Mesenchymal stem cell (in vitro differentiated cells and primary cell): ENCODE measurements at regions not wholly inside any gene's neighbourhood (a gene's known extent, or its start where the extent isn't known, plus 50 kb on each side); places are given as distances from the start of the nearest gene placed in this dataset.

Experiments used
- DNase-seq: peaks from one replicate; pipeline ENCODE4 v3.0.0-alpha.2; 2013
- H2AFZ ChIP-seq: one replicate; pipeline ENCODE4 v1.6.1; 2013; ENCODE audit warnings: low read depth, mild to moderate bottlenecking, control low read depth, inconsistent platforms, low read length, moderate library complexity
- H2AK5ac ChIP-seq: 2 replicates; pipeline ENCODE4 v1.6.1; 2013; ENCODE audit warnings: low read length, moderate library complexity, mild to moderate bottlenecking, inconsistent platforms; ENCODE audit not compliant: severe bottlenecking
- H2BK120ac ChIP-seq: one replicate; pipeline ENCODE4 v1.6.1; 2013; ENCODE audit warnings: low read depth, mild to moderate bottlenecking, inconsistent platforms, low read length, moderate library complexity
- H2BK12ac ChIP-seq, 2 experiments: one replicate each; pipeline ENCODE4 v1.6.1; 2013; ENCODE audit warnings: inconsistent platforms in 2 of 2, low read length in 2 of 2, mild to moderate bottlenecking in 2 of 2, moderate library complexity in 2 of 2, control low read depth in 1 of 2
- H2BK15ac ChIP-seq: one replicate; pipeline ENCODE4 v1.6.1; 2013; ENCODE audit warnings: mild to moderate bottlenecking, low read depth, inconsistent platforms; ENCODE audit not compliant: poor library complexity, severe bottlenecking
- H2BK5ac ChIP-seq: 2 replicates; pipeline ENCODE4 v1.6.1; 2013; ENCODE audit warnings: low read depth, mild to moderate bottlenecking, low read length, control low read depth, inconsistent platforms; ENCODE audit not compliant: poor library complexity, severe bottlenecking
- H3K14ac ChIP-seq, 2 experiments: one replicate each; pipeline ENCODE4 v1.6.1; 2013; ENCODE audit warnings: inconsistent platforms in 2 of 2, low read length in 2 of 2, control low read depth in 1 of 2, mild to moderate bottlenecking in 1 of 2, moderate library complexity in 1 of 2
- H3K18ac ChIP-seq, 2 experiments: one replicate each; pipeline ENCODE4 v1.6.1; 2013; ENCODE audit warnings: inconsistent platforms in 2 of 2, low read length in 2 of 2, control low read depth in 1 of 2, low read depth in 1 of 2, mild to moderate bottlenecking in 1 of 2
- H3K23ac ChIP-seq, 2 experiments: one replicate each; pipeline ENCODE4 v1.6.1; 2013; ENCODE audit warnings: inconsistent platforms in 2 of 2, low read length in 2 of 2, mild to moderate bottlenecking in 2 of 2, moderate library complexity in 2 of 2, control low read depth in 1 of 2
- H3K27ac ChIP-seq: 2 replicates; pipeline ENCODE4 v1.5.1; 2013; ENCODE audit warnings: mild to moderate bottlenecking, moderate library complexity, low read length, control low read depth, inconsistent platforms; ENCODE audit not compliant: poor library complexity, severe bottlenecking
- H3K27me3 ChIP-seq, 2 experiments: 2 replicates each; pipeline versions ENCODE4 v1.6.1 to v1.7.0; 2013; ENCODE audit warnings: low read length in 2 of 2, mild to moderate bottlenecking in 2 of 2, moderate library complexity in 2 of 2, control low read depth in 1 of 2, inconsistent platforms in 1 of 2; ENCODE audit not compliant: control insufficient read depth in 1 of 2, insufficient read depth in 1 of 2
- H3K36me3 ChIP-seq, 2 experiments: 2 replicates each; pipeline versions ENCODE4 v1.6.1 to v1.7.0; 2013; ENCODE audit warnings: low read length in 2 of 2, control low read depth in 1 of 2, inconsistent platforms in 1 of 2, low read depth in 1 of 2, mild to moderate bottlenecking in 1 of 2; ENCODE audit not compliant: insufficient read depth in 2 of 2, control insufficient read depth in 1 of 2
- H3K4ac ChIP-seq, 2 experiments: one replicate each; pipeline ENCODE4 v1.6.1; 2013; ENCODE audit warnings: inconsistent platforms in 2 of 2, low read length in 2 of 2, mild to moderate bottlenecking in 2 of 2, moderate library complexity in 2 of 2, control low read depth in 1 of 2, low read depth in 1 of 2
- H3K4me1 ChIP-seq: 2 replicates; pipeline ENCODE4 v1.6.1; 2013; ENCODE audit warnings: low read depth, low read length, control low read depth; ENCODE audit not compliant: control insufficient read depth, insufficient read depth
- H3K4me2 ChIP-seq: 2 replicates; pipeline ENCODE4 v1.6.1; 2013; ENCODE audit warnings: low read length, mild to moderate bottlenecking, inconsistent platforms; ENCODE audit not compliant: poor library complexity, severe bottlenecking
- H3K4me3 ChIP-seq, 2 experiments: 2 replicates each; pipeline versions ENCODE4 v1.5.1 to v1.7.0; 2013; ENCODE audit warnings: low read length in 2 of 2, mild to moderate bottlenecking in 2 of 2, control low read depth in 1 of 2, low read depth in 1 of 2; ENCODE audit not compliant: insufficient read depth in 1 of 2
- H3K79me1 ChIP-seq: replicated peaks from 2 replicates; pipeline ENCODE4 v1.6.1; 2013; ENCODE audit warnings: mild to moderate bottlenecking, control low read depth, low read length, inconsistent platforms; ENCODE audit not compliant: poor library complexity, severe bottlenecking
- H3K9ac ChIP-seq: 2 replicates; pipeline ENCODE4 v1.7.0; 2013; ENCODE audit warnings: mild to moderate bottlenecking, low read length, moderate library complexity
- H3K9me3 ChIP-seq: 2 replicates; pipeline ENCODE4 v1.7.0; 2013; ENCODE audit warnings: mild to moderate bottlenecking, low read length; ENCODE audit not compliant: control insufficient read depth
- H4K8ac ChIP-seq: one replicate; pipeline ENCODE4 v1.6.1; 2013; ENCODE audit warnings: inconsistent platforms, mild to moderate bottlenecking, low read length, moderate library complexity
- H4K91ac ChIP-seq: one replicate; pipeline ENCODE4 v1.6.1; 2013; ENCODE audit warnings: mild to moderate bottlenecking, low read length, inconsistent platforms
- WGBS: methylation state at CpG from one replicate; pipeline ENCODE4 v1.1.7; 2013; ENCODE audit warnings: mixed read lengths; 5-methylcytosine and 5-hydroxymethylcytosine counted together

GRCh38 chr17:5817475-5818395, 233.4 kb upstream of the NLRP1 start:
- peaks cover 6% of the 10 kb centered on the region for H3K4me1 ChIP-seq
- no peak overlapping the region for H2AK5ac ChIP-seq
- H2BK120ac ChIP-seq = peak overlapping the region; percentile 66
- H3K4ac ChIP-seq = peak overlapping the region; percentile 60 to 86
- no peak overlapping the region for H3K27ac ChIP-seq
- peak overlapping the region; percentile 45 to 88 for H2BK12ac ChIP-seq
- peak overlapping the region; percentile 58 to 64 for H3K18ac ChIP-seq
- H3K79me1 ChIP-seq = no peaks in the 10 kb centered on the region
- no peak overlapping the region for H2AFZ ChIP-seq
- H2BK15ac ChIP-seq = peak overlapping the region; percentile 15
- H3K23ac ChIP-seq = no peak overlapping the region
- H3K36me3 ChIP-seq = no peaks in the 10 kb centered on the region
- H4K8ac ChIP-seq = peak overlapping the region; percentile 48
- peaks cover 0 to 41% of the 10 kb centered on the region in 2 experiments for H3K27me3 ChIP-seq
- WGBS = 95% methylated on average over 4 of the region's 4 CpGs
- H4K91ac ChIP-seq = peak overlapping the region; percentile 25
- no peak overlapping the region for H3K4me3 ChIP-seq
- peak overlapping the region in 1 of 2 experiments; percentile 68 for H3K14ac ChIP-seq
- H3K4me2 ChIP-seq = no peak overlapping the region
- no peak overlapping the region for H3K9ac ChIP-seq
- no peak for DNase-seq
- no peaks in the 10 kb centered on the region for H3K9me3 ChIP-seq
- H2BK5ac ChIP-seq = no peak overlapping the region

GRCh38 chr17:5819396-5819795, 235.1 kb upstream of the NLRP1 start:
- peak overlapping the region; percentile 46 for H4K91ac ChIP-seq
- H2BK5ac ChIP-seq = no peak overlapping the region
- no peak overlapping the region for H3K14ac ChIP-seq
- H2AK5ac ChIP-seq = no peak overlapping the region
- H3K27me3 ChIP-seq = peaks cover 0 to 37% of the 10 kb centered on the region in 2 experiments
- H3K9me3 ChIP-seq = no peaks in the 10 kb centered on the region
- peak; percentile 13 for DNase-seq
- no peak overlapping the region for H3K4me2 ChIP-seq
- H2BK15ac ChIP-seq = peak overlapping the region; percentile 23
- 57% methylated on average over 2 of the region's 2 CpGs for WGBS
- no peaks in the 10 kb centered on the region for H3K79me1 ChIP-seq
- no peak overlapping the region for H4K8ac ChIP-seq
- no peak overlapping the region for H2AFZ ChIP-seq
- no peak overlapping the region for H3K27ac ChIP-seq
- H3K4me1 ChIP-seq = peaks cover 6% of the 10 kb centered on the region
- no peak overlapping the region for H3K9ac ChIP-seq
- H3K4ac ChIP-seq = peak overlapping the region in 1 of 2 experiments; percentile 29
- no peaks in the 10 kb centered on the region for H3K36me3 ChIP-seq
- H2BK120ac ChIP-seq = no peak overlapping the region
- peak overlapping the region in 1 of 2 experiments; percentile 28 for H2BK12ac ChIP-seq
- H3K18ac ChIP-seq = no peak overlapping the region
- H3K23ac ChIP-seq = no peak overlapping the region
- no peak overlapping the region for H3K4me3 ChIP-seq

GRCh38 chr17:5819921-5820685, 235.8 kb upstream of the NLRP1 start:
- H3K4me1 ChIP-seq = peaks cover 8% of the 10 kb centered on the region
- H3K9ac ChIP-seq = no peak overlapping the region
- H3K27me3 ChIP-seq = peaks cover 0 to 38% of the 10 kb centered on the region in 2 experiments
- H2AFZ ChIP-seq = no peak overlapping the region
- H4K8ac ChIP-seq = peak overlapping the region; percentile 35
- peak overlapping the region; percentile 45 for H2BK120ac ChIP-seq
- H2AK5ac ChIP-seq = no peak overlapping the region
- peak overlapping the region; percentile 36 for H4K91ac ChIP-seq
- H3K79me1 ChIP-seq = no peaks in the 10 kb centered on the region
- no peak for DNase-seq
- peak overlapping the region; percentile 61 for H2BK15ac ChIP-seq
- no peak overlapping the region for H2BK5ac ChIP-seq
- H2BK12ac ChIP-seq = peak overlapping the region in 1 of 2 experiments; percentile 93
- H3K27ac ChIP-seq = no peak overlapping the region
- H3K23ac ChIP-seq = no peak overlapping the region
- H3K36me3 ChIP-seq = no peaks in the 10 kb centered on the region
- no peak overlapping the region for H3K4me2 ChIP-seq
- peak overlapping the region in 1 of 2 experiments; percentile 57 for H3K4ac ChIP-seq
- H3K9me3 ChIP-seq = no peaks in the 10 kb centered on the region
- peak overlapping the region in 1 of 2 experiments; percentile 86 for H3K14ac ChIP-seq
- WGBS = 93% methylated on average over 13 of the region's 13 CpGs
- H3K4me3 ChIP-seq = no peak overlapping the region
- peak overlapping the region in 1 of 2 experiments; percentile 90 for H3K18ac ChIP-seq
